Esophagus squamous epithelium (tissue), 4 donors: ENCODE measurements at regions not wholly inside any gene's neighbourhood (a gene's known extent, or its start where the extent isn't known, plus 50 kb on each side); places are given as distances from the start of the nearest gene placed in this dataset.

Source experiments
- CTCF ChIP-seq, 6 experiments: fragments of 450-650 bp in 4 of 6; fragments of 200-600 bp in 2 of 6; sonication (generic) in 2 of 6; IDR thresholded peaks; one replicate each; pipeline ENCODE4 v1.5.1; 2016 to 2019; ENCODE audit warnings: antibody characterized with exemption in 6 of 6, mild to moderate bottlenecking in 4 of 6, moderate library complexity in 4 of 6
- POLR2A ChIP-seq, 4 donors: fragments of 450-650 bp; IDR thresholded peaks; one replicate each; pipeline ENCODE4 v1.6.1; 2017; ENCODE audit warnings: antibody characterized with exemption in 4 of 4, mild to moderate bottlenecking in 4 of 4, moderate library complexity in 3 of 4

DNA sequence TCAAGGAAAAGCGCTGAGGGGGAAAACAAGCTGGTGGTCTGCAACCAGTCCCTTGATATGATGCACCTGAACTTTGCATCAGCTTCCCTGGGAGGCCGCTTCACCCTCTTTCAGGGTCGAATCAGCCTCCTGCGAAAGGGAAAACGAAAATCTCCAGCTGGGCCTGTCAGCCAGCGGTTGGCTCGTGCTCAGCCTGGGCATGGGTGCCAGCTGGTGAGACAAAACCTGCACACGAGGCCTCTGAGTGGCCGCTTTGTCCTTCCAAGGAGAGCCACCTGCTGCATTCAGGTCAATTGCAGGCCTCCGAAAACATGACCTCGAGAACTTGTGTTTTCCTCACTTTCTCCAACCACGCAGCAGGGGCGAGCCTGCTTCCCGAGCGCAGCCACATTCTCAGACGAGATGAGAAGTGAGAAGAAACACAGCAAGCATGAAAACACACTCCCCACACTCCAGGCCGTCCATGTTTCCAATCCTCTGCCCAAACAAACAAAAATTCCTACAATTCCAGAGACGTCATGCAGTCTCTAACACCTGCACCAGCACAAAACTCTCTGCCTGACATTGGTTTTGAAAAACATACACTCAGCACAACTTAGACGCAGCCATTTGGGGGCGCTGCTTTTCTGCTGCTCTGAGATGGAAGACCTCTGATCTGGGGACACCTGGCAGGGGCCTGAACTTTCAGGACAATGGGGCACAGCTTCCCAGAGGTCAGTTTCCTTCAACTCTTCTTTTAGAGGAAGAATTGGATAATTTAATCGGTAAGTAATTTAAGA lies 77.1 kb downstream of the DHCR7 start:
- TF ChIP-seq CTCF (IDR thresholded peaks at IDR 0.05) (no peak), POLR2A (IDR thresholded peaks at IDR 0.05) (no peak)
